Naive thymus-derived CD8-positive, alpha-beta T cell (primary cell): ENCODE measurements at regions not wholly inside any gene's neighbourhood (a gene's known extent, or its start where the extent isn't known, plus 50 kb on each side); places are given as distances from the start of the nearest gene placed in this dataset.
"Not testable (repeated sequence)": the region's sequence is repeated elsewhere in the genome, so short reads cannot be mapped to it uniquely, and the experiment has no call there.

Source experiments
- ATAC-seq, 2 donors: fragments of 150-1000 bp; cut with Tn5 transposase in 1 of 2; sonication (Bioruptor Pico), chemical (Tn5 transposase) in 1 of 2; 1 replicate in 1 of 2; 2 replicates in 1 of 2; pipeline ENCODE4 v1.10.0; 2021; ENCODE audit warnings: mild to moderate bottlenecking in 2 of 2, moderate library complexity in 2 of 2
- POLR2A ChIA-PET: fragments of 350-600 bp; sonication (Branson Sonifier 250); formaldehyde crosslinking; loops from one replicate; lab custom pipeline; 2021; ENCODE audit warnings: antibody characterized with exemption; lab: Charles Lee
- DNase-seq, 10 donors: peaks; one replicate each; pipeline versions ENCODE4 v3.0.0 to v3.0.0-alpha.2; 2020 to 2022
- H3K27ac Mint-ChIP-seq, 10 donors: one replicate each; pipeline ENCODE4 v1.8.0; 2020 to 2022; ENCODE audit warnings: mild to moderate bottlenecking in 10 of 10, mixed read lengths in 10 of 10, moderate library complexity in 4 of 10, inconsistent platforms in 1 of 10
- H3K27me3 Mint-ChIP-seq, 5 donors: one replicate each; pipeline ENCODE4 v1.8.0; 2021 to 2022; ENCODE audit warnings: mixed read lengths in 5 of 5
- H3K36me3 Mint-ChIP-seq, 3 donors: one replicate each; pipeline ENCODE4 v1.8.0; 2020 to 2022; ENCODE audit warnings: mixed read lengths in 3 of 3, mild to moderate bottlenecking in 2 of 3, inconsistent platforms in 1 of 3
- H3K4me1 Mint-ChIP-seq, 4 donors: one replicate each; pipeline ENCODE4 v1.8.0; 2021 to 2022; ENCODE audit warnings: mixed read lengths in 4 of 4
- H3K4me3 Mint-ChIP-seq, 10 donors: one replicate each; pipeline ENCODE4 v1.8.0; 2020 to 2022; ENCODE audit warnings: mild to moderate bottlenecking in 10 of 10, mixed read lengths in 10 of 10, moderate library complexity in 6 of 10, inconsistent platforms in 1 of 10
- H3K9me3 Mint-ChIP-seq, 9 donors: one replicate each; pipeline ENCODE4 v1.8.0; 2020 to 2022; ENCODE audit warnings: mixed read lengths in 9 of 9, mild to moderate bottlenecking in 3 of 9, inconsistent platforms in 1 of 9, moderate library complexity in 1 of 9

- H3K27ac Mint-ChIP-seq: not testable (repeated sequence)
Measured at GRCh38 chr7:153412824-153413198, 639.4 kb upstream of the DPP6 start.

GRCh38 chr7:153413199-153413539, 639.0 kb upstream of the DPP6 start:
- no peak overlapping the region for H3K27ac Mint-ChIP-seq
- H3K9me3 Mint-ChIP-seq: peaks cover 3 to 36% (median 15%) of the 10 kb centered on the region in 9 donors
- ATAC-seq: no peak
- no peaks in the 10 kb centered on the region for H3K4me1 Mint-ChIP-seq
- POLR2A ChIA-PET: no interaction called here
- peaks cover 0 to 3% (median 0%) of the 10 kb centered on the region in 5 donors for H3K27me3 Mint-ChIP-seq
- no peak for DNase-seq
- H3K36me3 Mint-ChIP-seq: peaks cover 0 to 5% (median 0%) of the 10 kb centered on the region in 3 donors
- H3K4me3 Mint-ChIP-seq: no peak overlapping the region

More at GRCh38 chr7:153412824-153413198, 639.4 kb upstream of the DPP6 start:
- ATAC-seq, H3K4me1 Mint-ChIP-seq, POLR2A ChIA-PET, DNase-seq, H3K27me3 Mint-ChIP-seq, H3K4me3 Mint-ChIP-seq, H3K36me3 Mint-ChIP-seq: not testable (repeated sequence)
- H3K9me3 Mint-ChIP-seq: peaks cover 3 to 34% (median 15%) of the 10 kb centered on the region in 9 donors

DNA sequence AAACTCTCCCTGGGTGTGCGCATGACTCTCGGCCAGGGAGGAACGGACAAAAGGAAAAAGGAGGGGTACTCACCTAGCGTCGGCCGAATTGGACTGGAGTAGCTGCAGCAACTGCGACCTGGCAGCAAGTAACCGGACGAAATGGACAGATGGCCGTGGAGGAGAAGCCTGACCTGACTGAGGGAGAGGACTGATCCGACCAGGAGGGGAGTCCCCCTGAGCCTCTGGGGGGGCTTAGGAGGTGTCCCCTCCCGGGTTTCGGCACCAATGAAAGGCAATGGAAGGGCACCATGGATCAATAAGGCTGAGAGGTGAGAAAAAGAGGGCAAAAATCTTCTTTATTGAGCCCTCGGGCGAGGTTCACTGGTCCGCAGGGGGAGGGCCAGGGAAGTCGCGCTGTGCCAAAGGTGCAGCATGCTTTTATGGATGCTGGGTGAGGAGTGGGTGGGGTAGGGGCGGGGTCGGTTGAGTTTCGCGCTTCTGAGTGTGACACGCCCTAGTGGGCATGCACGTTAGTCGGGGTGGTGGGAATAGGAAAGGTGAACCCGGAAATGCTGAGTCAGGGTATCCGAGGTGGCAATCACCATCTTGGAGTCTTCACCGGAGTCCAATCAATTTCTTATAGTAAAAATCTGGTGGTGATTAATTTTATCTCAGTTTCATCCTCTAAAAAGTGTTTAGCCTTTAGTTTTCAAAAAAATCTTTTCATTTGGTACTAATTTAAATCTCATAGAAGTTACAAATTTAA, 638.5 kb upstream of the DPP6 start:
- H3K27ac Mint-ChIP-seq: no peak overlapping the region
- peaks cover 0 to 5% (median 0%) of the 10 kb centered on the region in 3 donors for H3K36me3 Mint-ChIP-seq
- peaks cover 1 to 36% (median 15%) of the 10 kb centered on the region in 9 donors for H3K9me3 Mint-ChIP-seq
- ATAC-seq (no peak), DNase-seq (no peak)
- H3K27me3 Mint-ChIP-seq: peaks cover 0 to 3% (median 0%) of the 10 kb centered on the region in 5 donors
- no peaks in the 10 kb centered on the region for H3K4me1 Mint-ChIP-seq
- H3K4me3 Mint-ChIP-seq: no peak overlapping the region
- POLR2A ChIA-PET: no interaction called here

- ATAC-seq (no peak), DNase-seq (no peak)
- Mint-ChIP-seq H3K27me3 (peaks cover 0 to 3% (median 0%) of the 10 kb centered on the region in 5 donors), H3K4me1 (no peaks in the 10 kb centered on the region), H3K9me3 (peaks cover 1 to 36% (median 15%) of the 10 kb centered on the region in 9 donors), H3K4me3 (no peak overlapping the region), H3K27ac (no peak overlapping the region), H3K36me3 (peaks cover 0 to 5% (median 0%) of the 10 kb centered on the region in 3 donors)
- POLR2A ChIA-PET: no interaction called here
Measured at GRCh38 chr7:153414288-153414629, 637.9 kb upstream of the DPP6 start.

- no peaks in the 10 kb centered on the region for H3K4me1 Mint-ChIP-seq
- H3K4me3 Mint-ChIP-seq: no peak overlapping the region
- DNase-seq: no peak
- POLR2A ChIA-PET: no interaction called here
- H3K27me3 Mint-ChIP-seq: peaks cover 0 to 3% (median 0%) of the 10 kb centered on the region in 5 donors
- H3K27ac Mint-ChIP-seq: no peak overlapping the region
- ATAC-seq: no peak
- H3K9me3 Mint-ChIP-seq: peaks cover 1 to 36% (median 14%) of the 10 kb centered on the region in 9 donors
- peaks cover 0 to 5% (median 0%) of the 10 kb centered on the region in 3 donors for H3K36me3 Mint-ChIP-seq
Measured at GRCh38 chr7:153415632-153416031, 636.6 kb upstream of the DPP6 start.

GRCh38 chr7:153422291-153423209, 629.6 kb upstream of the DPP6 start:
- POLR2A ChIA-PET: no interaction called here
- Mint-ChIP-seq H3K4me1 (no peaks in the 10 kb centered on the region), H3K4me3 (no peak overlapping the region), H3K27ac (no peak overlapping the region), H3K9me3 (peaks cover 0 to 11% (median 5%) of the 10 kb centered on the region in 9 donors), H3K27me3 (peaks cover 0 to 2% (median 0%) of the 10 kb centered on the region in 5 donors), H3K36me3 (no peaks in the 10 kb centered on the region)
- no peak for DNase-seq
- no peak for ATAC-seq

- H3K27ac Mint-ChIP-seq: no peak overlapping the region
- ATAC-seq (no peak), DNase-seq (no peak)
- H3K27me3 Mint-ChIP-seq: peaks cover 0 to 2% (median 0%) of the 10 kb centered on the region in 5 donors
- no peaks in the 10 kb centered on the region for H3K36me3 Mint-ChIP-seq
- POLR2A ChIA-PET: no interaction called here
- H3K9me3 Mint-ChIP-seq: peaks cover 0 to 9% (median 5%) of the 10 kb centered on the region in 9 donors
- no peak overlapping the region for H3K4me3 Mint-ChIP-seq
- no peaks in the 10 kb centered on the region for H3K4me1 Mint-ChIP-seq
Measured at GRCh38 chr7:153423210-153423590, 629.0 kb upstream of the DPP6 start.

DNA sequence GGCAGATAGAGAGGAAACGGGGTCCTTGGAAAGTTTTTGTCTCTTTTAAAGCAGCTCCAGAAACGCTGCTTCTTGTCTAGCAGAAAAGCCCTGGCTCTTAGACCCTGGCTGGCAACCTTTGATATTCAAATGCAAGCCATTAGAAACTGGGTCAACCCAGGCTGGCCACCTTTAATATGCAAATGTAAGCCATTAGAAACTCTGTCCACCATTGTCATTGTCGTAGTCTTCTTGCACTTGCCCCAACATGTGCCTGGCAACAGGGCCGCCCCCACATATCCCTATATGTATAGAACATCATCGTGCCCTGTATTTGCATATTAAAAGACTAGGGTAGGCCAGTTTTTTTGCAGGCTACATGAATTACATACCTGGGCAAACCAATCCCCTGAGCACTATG, 621.3 kb upstream of the DPP6 start:
- peaks cover 2 to 19% (median 14%) of the 10 kb centered on the region in 9 donors for H3K9me3 Mint-ChIP-seq
- POLR2A ChIA-PET: no interaction called here
- ATAC-seq (no peak), DNase-seq (no peak)
- H3K36me3 Mint-ChIP-seq: no peaks in the 10 kb centered on the region
- H3K4me3 Mint-ChIP-seq: no peak overlapping the region
- no peak overlapping the region for H3K27ac Mint-ChIP-seq
- peaks cover 0 to 5% (median 0%) of the 10 kb centered on the region in 5 donors for H3K27me3 Mint-ChIP-seq
- H3K4me1 Mint-ChIP-seq: no peaks in the 10 kb centered on the region

DNA sequence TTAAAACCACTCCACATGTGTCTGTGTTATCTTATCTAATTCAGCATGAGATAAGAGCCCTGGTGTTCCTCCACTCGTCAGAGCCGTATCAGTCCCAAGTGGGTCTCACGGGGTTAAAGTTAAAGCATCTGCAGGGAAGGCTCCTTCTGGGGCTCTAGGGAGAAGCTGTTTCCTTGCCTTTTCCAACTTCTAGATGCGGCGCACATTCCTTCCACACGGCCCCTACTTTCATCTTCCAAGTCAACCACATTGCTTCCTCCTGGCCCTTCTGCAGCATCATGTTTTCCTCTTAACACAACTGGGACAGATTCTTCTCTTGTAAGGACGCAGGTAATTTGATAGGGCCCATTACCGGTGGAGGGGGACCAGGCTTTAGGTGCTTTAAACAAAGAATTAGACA, 620.1 kb upstream of the DPP6 start:
- Mint-ChIP-seq H3K4me3 (no peak overlapping the region), H3K27ac (no peak overlapping the region), H3K9me3 (peaks cover under 1 to 28% (median 14%) of the 10 kb centered on the region in 9 donors), H3K4me1 (no peaks in the 10 kb centered on the region), H3K36me3 (no peaks in the 10 kb centered on the region), H3K27me3 (peaks cover 0 to 5% (median 0%) of the 10 kb centered on the region in 5 donors)
- POLR2A ChIA-PET: no interaction called here
- ATAC-seq: no peak
- DNase-seq: no peak

- ATAC-seq: no peak
- H3K27me3 Mint-ChIP-seq: peaks cover 0 to 5% (median 0%) of the 10 kb centered on the region in 5 donors
- no peak overlapping the region for H3K27ac Mint-ChIP-seq
Measured at GRCh38 chr7:153433223-153433622, 619.0 kb upstream of the DPP6 start.

DNA sequence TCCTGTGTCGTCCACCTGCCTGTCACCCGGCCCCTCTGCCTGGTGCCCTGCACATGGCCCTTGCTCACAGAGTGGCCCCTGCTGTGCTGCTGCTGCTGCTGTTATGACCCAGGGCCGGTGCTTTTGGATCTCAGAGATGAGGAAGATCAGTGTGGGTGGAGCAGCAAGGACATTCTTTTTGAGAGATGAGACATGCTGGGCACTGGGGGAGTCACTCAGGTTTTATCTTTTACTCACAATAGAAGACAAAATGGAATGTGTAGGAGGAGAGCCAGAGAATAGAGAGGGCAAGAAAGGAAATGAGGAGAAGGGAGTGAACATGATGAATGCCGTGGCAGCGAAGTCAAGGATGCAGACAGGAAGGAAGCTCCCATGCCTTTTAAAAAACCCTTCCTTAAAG, 611.5 kb upstream of the DPP6 start:
- ATAC-seq (no peak), DNase-seq (no peak)
- Mint-ChIP-seq H3K4me3 (no peak overlapping the region), H3K27me3 (peaks cover 0 to 3% (median 0%) of the 10 kb centered on the region in 5 donors), H3K27ac (no peak overlapping the region), H3K4me1 (no peaks in the 10 kb centered on the region), H3K9me3 (peaks cover 0 to 15% (median 2%) of the 10 kb centered on the region in 9 donors), H3K36me3 (no peaks in the 10 kb centered on the region)
- POLR2A ChIA-PET: no interaction called here

More at GRCh38 chr7:153433223-153433622, 619.0 kb upstream of the DPP6 start:
- H3K36me3 Mint-ChIP-seq: no peaks in the 10 kb centered on the region
- no peak for DNase-seq
- no peaks in the 10 kb centered on the region for H3K4me1 Mint-ChIP-seq
- POLR2A ChIA-PET: no interaction called here
- peaks cover 0 to 28% (median 14%) of the 10 kb centered on the region in 9 donors for H3K9me3 Mint-ChIP-seq
- no peak overlapping the region for H3K4me3 Mint-ChIP-seq

DNA sequence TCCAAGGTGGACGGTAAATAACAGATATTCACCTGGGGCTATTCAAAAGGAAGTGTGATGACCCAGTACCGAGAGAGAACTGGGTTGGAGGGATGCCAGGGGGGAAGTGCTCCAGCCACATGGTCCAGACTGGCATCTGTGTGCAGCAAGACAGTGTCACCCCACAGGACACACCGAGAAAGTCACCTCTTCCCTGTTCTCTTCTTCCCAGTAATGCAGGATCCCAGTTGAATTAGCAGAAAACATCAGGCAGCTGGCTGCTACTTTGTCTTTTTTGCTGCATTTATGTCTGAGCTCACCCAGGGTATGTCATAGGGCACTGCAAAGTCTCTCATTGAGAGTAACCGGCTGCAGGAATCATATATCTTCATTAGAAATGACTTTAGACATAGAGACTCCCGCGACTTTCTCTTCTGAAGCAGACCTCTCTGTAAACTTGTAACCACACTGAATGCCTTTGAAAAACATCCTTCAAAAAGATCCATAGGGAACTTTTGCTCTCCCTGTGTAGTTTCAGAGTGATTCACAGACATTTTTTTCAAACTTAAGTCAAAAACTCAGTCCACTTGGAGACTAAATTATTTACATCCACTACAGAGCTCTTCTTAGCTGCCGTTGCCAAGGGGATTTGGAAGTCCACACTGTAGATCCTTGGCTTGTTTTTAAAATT, 609.0 kb upstream of the DPP6 start:
- H3K27me3 Mint-ChIP-seq: peaks cover 0 to 3% (median 0%) of the 10 kb centered on the region in 5 donors

More for the DNA sequence above, 609.0 kb upstream of the DPP6 start:
- POLR2A ChIA-PET: no interaction called here
- no peaks in the 10 kb centered on the region for H3K4me1 Mint-ChIP-seq
- H3K4me3 Mint-ChIP-seq: no peak overlapping the region
- DNase-seq: no peak
- ATAC-seq: no peak
- peaks cover 0 to 6% (median 0%) of the 10 kb centered on the region in 9 donors for H3K9me3 Mint-ChIP-seq
- H3K27ac Mint-ChIP-seq: no peak overlapping the region
- no peaks in the 10 kb centered on the region for H3K36me3 Mint-ChIP-seq
